ENCODE measurements at regions not wholly inside any gene's neighbourhood (a gene's known extent, or its start where the extent isn't known, plus 50 kb on each side); places are given as distances from the start of the nearest gene placed in this dataset.
A peak's percentile ranks its signal among the peaks of the same experiment; 100 is the strongest.
"Not testable (repeated sequence)": the region's sequence is repeated elsewhere in the genome, so short reads cannot be mapped to it uniquely, and the experiment has no call there.

DNA sequence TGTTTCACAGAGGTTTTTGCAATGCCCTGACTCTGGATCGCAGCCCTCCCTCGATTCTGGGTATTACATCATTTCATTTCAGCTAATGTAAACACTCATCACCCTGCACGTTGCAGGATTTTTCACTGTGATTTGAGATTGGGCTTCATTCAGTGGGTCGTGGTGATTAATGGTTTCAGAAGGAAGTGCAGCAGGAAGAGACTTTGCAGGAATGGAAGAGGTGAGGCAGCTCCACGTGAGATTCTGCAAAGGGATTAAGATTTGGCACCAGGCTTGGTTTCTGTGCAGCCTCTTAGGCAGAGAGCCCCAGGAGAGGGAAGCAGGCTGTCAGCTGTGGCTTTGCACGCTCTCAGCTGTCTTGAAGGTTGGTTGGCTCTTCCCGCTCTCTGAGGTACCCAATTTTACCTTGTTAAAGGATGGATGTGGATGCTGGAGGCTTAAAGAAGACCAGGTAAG is 95.2 kb downstream of the PLCE1 start:
- DNase-seq (ENCODE audit: low read depth) = peak; percentile 35

DNA sequence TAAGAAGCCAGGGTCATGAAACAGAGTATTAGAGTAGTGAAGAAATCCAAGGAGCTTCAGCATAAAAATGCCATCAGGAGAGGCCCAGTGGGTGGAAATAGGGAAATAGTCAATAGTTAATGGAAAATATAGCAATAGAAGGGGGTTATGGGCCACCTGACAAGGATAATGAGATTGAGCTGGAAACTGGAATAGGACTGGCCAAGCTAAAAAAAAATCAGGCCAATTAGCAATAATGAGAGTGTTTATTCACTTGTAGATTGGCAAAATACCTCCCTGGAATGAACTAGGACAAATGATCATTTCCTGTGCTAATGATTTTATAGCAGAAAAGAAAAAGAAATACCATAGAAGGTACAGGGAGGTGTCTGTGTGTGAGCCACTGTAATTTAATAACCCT is 97.9 kb downstream of the PLCE1 start:
- no peak for DNase-seq (ENCODE audit: low read depth)

DNA sequence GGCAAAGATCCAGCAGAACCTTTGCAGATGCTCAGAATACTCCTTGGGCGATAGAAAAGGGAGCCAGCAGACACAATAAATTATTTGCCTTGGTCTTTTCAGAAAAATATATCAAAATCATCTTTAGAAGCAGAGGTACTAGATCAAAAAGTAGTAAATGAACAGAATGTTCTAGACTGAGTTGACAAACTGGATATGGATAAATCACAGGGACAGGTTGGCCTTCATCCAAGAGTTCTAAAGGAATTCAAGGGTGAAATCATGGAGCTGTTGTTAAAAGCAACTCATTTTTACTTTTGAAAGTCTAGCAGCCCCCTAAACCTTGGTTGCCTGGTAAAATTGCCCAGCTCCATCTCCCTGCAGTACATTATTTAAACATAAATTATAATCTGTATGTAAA is 99.1 kb downstream of the PLCE1 start:
- DNase-seq (ENCODE audit: low read depth) = no peak

DNA sequence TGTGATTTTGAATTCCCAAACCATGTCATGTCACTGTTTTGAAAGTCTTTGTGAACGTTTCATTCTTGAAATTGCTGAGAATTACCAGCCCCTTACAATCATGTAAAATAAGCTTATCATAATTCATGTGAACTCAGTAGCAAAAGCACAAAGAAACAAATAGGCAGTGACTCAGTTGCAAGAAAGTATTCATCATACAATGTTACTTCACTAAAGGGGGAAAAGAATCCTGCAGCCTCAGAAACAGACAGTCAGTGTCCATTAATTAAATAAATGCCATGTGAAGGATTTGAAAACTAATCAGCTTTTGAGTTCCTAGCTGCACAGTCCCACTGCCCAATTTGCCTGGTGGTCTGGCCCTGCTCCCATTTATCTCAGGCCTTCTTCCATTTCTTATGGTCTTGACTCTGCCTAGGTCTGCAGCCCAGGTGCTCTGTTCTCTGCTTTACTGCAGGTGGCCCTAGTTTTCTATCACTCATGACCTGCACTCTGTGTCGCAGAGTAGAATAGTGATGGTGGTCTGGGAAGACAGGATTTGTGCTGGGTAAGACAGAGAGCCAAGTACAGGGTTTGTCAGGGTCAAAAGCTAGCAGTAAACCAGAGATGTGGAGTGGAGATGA is 99.7 kb downstream of the PLCE1 start:
- no peak for DNase-seq (ENCODE audit: low read depth)

DNA sequence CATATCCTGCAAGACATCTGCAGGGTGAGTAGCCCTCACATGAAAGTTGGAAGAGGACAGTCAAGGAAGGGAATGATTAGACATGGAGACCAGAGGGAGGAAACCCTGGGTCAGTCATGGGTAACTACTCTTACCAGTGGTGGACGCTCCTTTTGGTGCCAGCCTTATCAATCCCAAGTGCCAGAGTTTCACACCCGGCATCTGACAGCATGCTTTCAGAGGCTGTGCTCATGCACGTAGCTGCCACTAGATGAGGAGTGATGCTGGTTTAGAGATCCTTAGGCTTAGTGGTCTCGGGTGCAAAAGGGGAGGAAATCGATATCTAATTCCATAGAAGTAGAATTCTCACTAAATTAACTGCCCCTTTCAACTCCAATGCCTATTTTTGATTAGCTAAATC is 100.8 kb downstream of the PLCE1 start:
- no peak for DNase-seq (ENCODE audit: low read depth)

DNA sequence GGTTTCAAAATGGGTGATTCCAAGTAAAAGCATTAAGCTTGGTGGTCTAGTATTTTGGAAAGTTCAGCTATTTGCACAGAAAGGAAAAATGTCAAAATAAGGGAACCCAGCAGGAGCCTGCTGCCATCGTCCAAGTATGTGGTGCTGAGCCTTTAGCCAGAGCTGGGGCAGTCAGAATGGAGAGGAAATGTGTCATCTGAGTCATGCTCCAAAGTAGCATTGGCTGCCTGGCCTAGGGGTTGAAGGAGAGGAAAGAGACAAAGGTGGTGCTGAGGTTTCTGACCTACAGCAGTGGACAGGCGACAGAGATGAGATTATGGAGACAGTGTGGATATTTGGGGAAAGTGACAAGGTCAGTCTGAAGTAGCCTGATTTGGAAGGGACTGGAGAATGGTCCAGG is 103.9 kb downstream of the PLCE1 start:
- DNase-seq (ENCODE audit: low read depth) = no peak

DNA sequence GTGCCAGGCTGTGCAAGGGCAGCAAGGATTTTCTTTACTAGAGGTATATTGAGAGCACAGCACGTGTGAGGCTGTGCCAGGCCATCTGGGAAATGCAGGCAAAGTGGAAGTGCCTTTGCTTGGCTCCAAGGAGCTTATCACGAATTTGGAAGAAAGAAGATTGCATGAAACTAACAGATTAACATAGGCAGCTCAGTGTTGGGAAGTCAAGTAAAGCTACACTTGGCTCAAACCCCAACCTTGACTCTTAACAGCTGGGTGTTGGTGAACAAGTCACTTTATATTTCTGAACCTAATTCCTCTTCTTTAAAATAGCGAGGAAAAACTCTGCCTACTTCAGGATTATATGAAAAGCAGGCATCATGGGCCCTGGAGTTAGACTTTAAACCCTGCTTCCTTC is 105.2 kb downstream of the PLCE1 start:
- DNase-seq (ENCODE audit: low read depth) = no peak

DNA sequence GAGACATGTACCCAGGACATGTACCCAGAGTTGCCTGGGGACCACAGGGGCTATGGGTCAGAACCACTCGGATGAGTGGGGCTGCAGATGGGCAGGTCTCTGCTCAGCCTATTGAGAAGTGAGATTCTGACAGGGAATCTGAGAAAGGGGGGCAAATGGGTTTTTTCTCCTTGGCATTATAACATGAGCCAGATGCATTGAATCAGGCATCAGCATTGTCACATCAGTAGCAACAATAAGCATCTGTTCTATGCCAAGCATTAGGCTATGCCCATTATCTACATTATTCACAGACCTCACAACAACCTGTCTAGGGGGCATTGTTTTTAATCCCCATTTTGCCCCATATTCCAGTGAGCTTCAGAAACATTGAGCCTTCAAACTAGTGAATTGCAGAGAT is 108.2 kb downstream of the PLCE1 start:
- no peak for DNase-seq (ENCODE audit: low read depth)

DNA sequence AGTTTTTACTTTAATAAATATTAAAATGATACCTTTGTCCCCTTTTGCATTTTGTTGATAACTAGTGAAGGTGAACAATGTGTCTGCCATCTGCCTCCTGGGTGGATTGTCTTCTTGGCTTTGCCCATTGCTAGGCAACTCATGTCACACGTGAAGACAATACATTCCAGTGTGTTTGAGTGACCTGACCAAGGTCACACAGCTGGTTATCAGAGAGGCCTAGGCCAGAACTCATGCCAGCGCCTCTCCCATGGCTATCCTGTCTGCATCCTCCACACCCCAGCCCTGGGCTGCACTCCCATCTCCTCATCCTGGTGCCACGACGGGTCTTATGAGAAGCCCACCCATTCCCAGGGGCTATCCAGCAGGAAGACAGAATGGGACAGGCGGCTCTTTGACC is 108.7 kb downstream of the PLCE1 start:
- no peak for DNase-seq (ENCODE audit: low read depth)

DNA sequence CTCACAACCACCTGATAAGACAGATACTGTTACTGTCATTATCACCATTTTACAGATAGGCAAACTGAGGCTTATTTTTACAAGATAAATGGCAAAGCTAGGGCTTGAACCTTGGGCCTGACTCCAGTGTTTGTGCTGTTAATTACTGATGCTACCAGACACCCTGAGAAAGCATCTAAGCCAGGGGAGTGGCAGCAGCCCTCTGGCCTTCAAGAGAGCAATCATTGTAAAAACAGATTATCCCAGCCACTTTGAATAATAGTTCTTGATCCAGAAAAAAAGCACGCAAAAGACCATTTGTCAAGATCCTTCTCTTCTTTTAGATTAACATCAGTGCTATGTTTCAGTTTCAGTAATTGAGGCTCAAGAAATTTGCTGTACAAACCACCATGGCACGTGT is 109.5 kb downstream of the PLCE1 start:
- DNase-seq (ENCODE audit: low read depth) = no peak

DNA sequence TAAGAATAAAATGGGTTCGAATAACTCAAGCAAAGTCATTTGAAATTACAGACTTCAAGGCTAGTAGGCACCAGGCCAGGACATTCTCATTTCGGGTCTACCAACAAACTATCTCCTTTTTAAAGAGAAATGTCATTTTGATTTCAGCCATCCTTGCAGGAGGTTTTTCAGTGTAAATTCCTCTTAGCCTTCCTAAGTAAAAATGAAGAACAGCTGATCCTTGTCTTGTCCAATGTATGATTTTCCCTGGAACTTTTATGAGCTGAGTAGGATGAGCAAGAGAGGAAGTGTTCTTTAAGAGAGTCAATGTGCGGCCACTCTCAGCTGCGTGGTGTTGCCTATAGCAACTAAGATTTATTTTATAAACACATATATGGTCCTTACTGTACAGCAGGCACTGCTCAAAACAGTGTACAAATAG is 110.1 kb downstream of the PLCE1 start:
- DNase-seq (ENCODE audit: low read depth) = no peak

DNA sequence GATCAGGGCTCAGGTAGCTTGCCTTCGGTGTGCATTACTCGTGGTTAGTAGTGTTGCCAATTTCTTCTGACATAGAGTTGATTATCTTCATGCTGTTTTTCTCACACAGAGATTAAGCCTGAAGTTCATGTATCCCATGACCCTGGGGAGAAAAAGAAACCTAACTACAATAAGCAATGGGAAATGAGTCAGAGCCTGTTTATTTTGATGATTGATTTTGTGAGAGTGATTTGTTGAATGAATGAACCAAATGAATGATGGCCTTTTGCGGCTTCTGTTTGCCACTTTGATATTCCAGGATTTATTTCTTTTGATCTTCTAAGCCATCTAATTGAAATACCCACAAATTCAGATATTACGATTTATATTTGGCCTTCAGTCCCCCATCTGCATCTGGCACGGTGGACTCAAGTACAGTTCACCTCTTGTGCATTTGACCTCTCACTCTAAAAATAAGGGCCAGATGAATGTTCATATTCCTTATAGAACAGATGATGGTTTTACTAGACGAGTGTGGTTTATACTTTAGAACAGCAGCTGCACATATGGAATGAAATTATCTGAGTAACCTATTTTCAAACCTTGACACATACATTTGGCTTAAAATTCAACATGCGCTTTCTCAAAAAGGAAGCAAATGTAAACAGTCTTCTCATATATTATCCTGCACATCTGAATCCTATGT is 110.7 kb downstream of the PLCE1 start:
- no peak for DNase-seq (ENCODE audit: low read depth)

DNA sequence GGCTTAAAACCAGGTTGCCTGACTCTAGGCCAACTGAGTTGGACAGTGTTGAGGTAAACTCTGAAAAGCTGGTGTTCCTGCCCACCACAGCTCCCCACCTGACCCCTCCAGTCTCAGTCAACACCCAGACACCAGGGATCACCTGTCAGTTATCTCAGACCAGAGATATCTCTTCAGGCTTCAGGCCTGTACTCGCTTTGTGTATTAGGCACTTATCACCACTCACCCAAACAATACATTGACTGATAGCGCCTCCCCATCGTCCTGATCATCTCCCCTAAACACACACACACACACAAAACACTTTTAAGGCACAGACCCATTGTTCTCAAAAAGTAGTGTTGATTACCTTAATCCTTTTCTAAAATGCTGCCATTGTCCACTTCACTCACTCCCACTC is 111.5 kb downstream of the PLCE1 start:
- DNase-seq (ENCODE audit: low read depth) = no peak

DNA sequence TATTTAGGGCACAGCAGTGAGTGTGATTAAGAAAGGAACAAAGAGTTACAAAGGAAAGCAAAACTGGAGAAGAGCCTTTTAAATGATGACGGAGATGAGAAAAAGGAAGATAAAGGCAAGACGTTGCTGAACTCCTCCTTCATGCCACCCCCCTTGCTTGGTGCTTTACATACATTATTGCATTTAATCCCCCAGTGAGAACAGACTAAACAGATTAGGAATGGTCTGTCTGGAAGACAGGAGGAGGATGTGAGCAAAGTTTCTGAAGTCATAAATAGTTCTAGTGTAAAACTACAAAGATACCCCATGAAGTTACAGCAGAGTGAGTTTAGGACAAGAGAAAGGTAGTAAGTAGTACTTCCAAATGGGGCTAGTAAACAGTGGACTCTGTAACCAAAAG is 113.5 kb downstream of the PLCE1 start:
- no peak for DNase-seq (ENCODE audit: low read depth)

DNA sequence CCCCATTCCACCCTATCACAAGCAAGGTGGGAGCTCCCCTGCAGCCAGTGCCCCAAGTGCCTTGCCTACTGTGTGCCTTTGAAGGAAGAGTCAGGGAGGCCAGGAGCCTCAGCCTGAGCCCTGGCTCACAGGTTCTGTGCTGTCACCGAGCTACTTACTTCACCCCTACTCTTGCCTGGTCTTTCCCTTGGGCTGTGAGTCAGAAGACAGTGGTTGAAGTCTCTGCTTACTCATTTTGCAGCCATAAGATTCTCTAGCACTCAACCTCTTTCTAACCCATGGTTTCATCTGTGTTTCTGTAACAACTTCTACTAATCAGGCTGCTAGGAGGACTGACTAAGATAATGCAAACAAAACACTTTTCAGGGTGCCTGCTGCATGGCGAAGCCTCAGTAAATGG is 114.5 kb downstream of the PLCE1 start:
- peak; percentile 93 for DNase-seq (ENCODE audit: low read depth)

DNA sequence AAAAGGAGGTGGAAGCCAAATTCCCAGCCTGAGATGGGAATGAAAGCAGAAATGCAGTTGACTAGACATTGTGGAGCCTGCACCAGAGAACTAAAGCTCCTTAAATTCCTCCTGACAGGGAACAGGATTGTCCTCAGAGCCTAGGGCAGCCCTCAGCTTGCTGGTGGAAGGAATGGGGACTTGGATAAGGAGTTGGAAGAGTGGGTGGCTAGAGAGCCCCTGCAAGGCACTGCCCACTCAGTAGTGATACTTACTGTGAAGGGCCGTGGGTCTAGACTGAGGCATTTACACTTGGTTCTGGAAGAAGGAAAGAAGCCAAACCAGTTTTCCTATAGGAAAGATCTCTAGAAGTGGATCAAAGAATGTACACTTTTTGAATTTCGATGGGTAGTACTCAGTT is 117.6 kb downstream of the PLCE1 start:
- no peak for DNase-seq (ENCODE audit: low read depth)

DNA sequence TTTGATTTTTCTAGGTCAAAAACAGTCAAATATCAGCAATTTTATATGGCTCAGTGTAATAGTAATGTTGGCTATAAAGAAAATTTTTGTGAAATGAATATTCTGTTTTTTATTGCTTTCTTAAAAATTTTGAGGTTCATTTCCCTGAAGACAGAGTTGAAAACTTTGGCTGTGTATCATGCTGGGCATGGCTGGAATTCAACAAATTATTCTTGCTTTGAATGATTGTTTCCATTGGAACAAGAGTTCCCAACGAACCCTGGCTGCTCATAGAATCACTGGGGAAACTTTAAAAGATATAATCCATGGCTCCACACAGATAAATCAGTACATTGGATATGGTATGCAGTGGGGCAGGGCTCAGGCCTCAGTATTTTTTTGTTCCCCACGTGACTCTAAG is 118.6 kb downstream of the PLCE1 start:
- DNase-seq (ENCODE audit: low read depth) = peak; percentile 86

DNA sequence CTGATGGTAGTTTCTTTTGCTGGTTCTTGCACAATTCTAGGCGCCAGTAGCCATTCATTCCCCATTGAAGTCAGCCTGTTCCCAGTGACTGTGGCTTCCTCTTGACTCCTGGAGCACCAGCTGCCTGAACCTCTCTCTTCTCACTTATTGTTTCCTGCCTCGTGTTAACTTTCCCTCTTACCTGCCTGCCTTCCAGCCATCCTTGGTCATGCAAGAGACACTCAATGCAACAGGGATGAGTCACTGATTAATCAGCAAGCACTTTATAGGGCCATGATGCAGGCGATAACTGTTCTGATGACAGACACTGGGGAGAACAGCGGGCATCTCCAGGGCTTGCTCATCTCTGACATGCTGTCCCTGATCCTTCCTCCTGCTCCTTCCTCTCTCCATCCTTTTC is 122.0 kb downstream of the PLCE1 start:
- DNase-seq (ENCODE audit: low read depth) = no peak

DNA sequence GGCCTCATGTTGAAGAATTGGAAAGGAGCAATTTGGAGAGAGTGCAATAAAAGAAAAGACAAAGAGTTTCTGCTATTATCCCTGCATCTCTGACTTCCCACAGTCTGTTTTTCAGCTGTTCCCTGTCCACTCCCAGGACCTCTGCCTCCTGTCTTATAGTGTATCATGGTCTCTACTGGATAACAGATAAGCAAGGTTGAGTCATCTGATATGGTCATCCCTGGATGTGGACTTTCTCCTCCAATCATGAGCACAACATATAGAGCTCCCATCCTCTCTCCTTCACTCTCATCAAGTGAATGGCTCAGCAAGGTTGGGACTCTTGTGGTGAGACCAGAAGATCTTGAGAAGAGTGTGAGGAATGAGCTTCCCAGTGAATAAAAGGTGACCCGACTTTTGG is 123.1 kb downstream of the PLCE1 start:
- no peak for DNase-seq (ENCODE audit: low read depth)

DNA sequence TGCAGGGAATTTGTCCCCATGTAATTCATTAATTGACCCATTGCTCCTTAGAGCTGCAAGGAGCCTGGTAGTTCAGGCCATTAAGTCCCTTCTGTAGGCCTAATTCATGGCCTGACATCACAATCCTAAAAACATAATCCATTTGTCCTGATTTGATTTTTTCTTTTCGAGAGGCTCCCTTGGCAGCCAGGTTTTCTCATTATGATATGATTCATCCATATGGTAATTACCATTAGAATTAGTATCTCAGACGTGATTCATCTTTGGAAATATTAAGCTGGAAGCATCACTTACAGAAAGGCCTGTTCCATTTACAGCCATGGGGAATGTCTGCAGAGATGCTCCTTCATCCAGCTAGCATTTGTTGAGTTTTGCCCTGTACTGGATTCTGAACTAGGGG is 128.5 kb downstream of the PLCE1 start:
- no peak for DNase-seq (ENCODE audit: low read depth)

DNA sequence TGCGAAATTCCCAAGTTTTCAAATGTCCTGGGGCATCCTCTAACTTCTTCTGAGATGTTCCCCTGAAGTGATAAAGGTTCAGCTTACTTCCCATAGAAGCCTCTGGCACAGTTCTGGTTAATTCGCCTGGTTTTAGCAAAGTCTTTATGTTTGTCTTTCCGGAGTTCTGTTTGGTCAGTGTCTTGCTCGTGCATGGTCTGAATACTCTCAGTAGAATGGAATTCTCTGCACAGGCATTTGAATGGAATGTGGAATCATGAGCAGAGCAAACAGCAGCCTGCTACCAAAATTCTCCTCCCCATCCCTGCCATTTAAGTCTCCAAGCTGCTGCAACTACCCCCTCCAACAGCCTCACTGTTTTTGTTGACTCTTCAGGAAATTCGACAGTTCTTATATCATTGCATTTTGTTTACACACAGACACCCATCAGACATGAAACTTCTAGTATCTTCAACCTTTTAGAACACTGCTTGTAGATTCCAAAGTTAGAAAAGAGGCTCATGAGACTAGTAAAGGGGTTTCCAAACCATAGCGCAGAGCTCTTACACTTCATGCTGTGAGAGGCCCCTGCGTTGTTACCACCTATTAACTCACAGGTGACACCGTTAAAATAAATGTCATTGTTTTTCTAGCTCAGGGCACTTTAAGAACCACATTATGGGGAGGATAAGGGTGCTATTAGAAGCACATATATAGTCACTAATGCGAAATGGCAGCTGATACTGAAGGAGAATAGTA is 129.7 kb downstream of the PLCE1 start:
- peak; percentile 69 for DNase-seq (ENCODE audit: low read depth)

DNA sequence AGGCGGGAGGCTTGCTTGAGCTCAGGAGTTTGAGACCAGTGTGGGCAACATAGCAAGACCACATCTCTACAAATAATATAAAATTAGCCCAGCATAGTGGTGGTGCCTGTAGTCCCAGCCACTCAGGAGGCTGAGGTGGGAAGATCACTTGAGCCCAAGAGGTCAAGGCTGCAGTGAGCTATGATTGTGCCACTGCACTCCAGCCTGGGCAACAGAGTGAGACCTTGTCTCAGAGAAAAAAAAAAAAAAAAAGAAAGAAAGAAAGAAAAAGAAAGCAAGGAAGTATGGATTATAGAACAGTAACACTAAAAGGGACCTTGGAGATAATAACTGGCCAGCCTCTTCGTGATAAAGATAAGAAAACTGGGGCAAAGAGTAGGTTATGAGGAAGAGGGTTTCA is 130.4 kb downstream of the PLCE1 start:
- not testable (repeated sequence) for DNase-seq (ENCODE audit: low read depth)

DNA sequence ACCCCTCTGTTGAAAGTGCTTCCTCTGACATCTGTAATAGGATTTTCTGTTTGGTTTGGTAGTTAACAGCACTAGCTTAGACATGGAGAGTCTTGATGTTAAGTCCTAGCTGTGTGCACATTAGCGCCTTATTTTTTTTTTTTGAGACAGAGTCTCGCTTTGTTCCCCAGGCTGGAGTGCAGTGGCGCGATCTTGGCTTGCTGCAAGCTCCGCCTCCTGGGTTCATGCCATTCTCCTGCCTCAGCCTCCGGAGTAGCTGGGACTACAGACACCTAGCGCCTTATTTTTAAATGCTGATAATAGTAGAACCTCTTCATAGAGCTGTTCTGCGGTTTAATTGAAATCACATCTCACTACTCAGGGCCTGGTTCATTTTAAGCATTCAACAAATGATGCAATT is 131.5 kb downstream of the PLCE1 start:
- DNase-seq (ENCODE audit: low read depth) = not testable (repeated sequence)

All from stromal cell of bone marrow (primary cell).